ENCODE measurements at regions not wholly inside any gene's neighbourhood (a gene's known extent, or its start where the extent isn't known, plus 50 kb on each side); places are given as distances from the start of the nearest gene placed in this dataset.

- TF ChIP-seq, protein P1, sequence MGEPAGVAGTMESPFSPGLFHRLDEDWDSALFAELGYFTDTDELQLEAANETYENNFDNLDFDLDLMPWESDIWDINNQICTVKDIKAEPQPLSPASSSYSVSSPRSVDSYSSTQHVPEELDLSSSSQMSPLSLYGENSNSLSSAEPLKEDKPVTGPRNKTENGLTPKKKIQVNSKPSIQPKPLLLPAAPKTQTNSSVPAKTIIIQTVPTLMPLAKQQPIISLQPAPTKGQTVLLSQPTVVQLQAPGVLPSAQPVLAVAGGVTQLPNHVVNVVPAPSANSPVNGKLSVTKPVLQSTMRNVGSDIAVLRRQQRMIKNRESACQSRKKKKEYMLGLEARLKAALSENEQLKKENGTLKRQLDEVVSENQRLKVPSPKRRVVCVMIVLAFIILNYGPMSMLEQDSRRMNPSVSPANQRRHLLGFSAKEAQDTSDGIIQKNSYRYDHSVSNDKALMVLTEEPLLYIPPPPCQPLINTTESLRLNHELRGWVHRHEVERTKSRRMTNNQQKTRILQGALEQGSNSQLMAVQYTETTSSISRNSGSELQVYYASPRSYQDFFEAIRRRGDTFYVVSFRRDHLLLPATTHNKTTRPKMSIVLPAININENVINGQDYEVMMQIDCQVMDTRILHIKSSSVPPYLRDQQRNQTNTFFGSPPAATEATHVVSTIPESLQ (CRISPR knock-in tag; conservative IDR thresholded peaks at IDR 0.05): no peak
- TF ChIP-seq HNRNPH1 (optimal IDR thresholded peaks at IDR 0.05; ENCODE audit: low read depth, low read length) (no peak), TOPORS (CRISPR knock-in tag; IDR thresholded peaks at IDR 0.05) (no peak), POLR2AphosphoS5 (IDR thresholded peaks at IDR 0.05; ENCODE audit: low read depth, low read length) (no peak), MXI1 (IDR thresholded peaks at IDR 0.05; ENCODE audit: borderline replicate concordance, low read depth, low read length) (no peak), NFRKB (IDR thresholded peaks at IDR 0.05) (no peak), HMGXB4 (CRISPR knock-in tag; IDR thresholded peaks at IDR 0.05; ENCODE audit: borderline replicate concordance in 1 of 2, low read depth in 1 of 2) (no peak), AGO1 (IDR thresholded peaks at IDR 0.05; ENCODE audit: low read depth, low read length, poor library complexity, severe bottlenecking) (no peak), JUND (CRISPR knock-in tag; IDR thresholded peaks at IDR 0.05) (no peak), ZNF121 (CRISPR knock-in tag; IDR thresholded peaks at IDR 0.05) (no peak), MYNN (CRISPR knock-in tag; IDR thresholded peaks at IDR 0.05; ENCODE audit: low read depth) (no peak)
- TF ChIP-seq, protein P2, sequence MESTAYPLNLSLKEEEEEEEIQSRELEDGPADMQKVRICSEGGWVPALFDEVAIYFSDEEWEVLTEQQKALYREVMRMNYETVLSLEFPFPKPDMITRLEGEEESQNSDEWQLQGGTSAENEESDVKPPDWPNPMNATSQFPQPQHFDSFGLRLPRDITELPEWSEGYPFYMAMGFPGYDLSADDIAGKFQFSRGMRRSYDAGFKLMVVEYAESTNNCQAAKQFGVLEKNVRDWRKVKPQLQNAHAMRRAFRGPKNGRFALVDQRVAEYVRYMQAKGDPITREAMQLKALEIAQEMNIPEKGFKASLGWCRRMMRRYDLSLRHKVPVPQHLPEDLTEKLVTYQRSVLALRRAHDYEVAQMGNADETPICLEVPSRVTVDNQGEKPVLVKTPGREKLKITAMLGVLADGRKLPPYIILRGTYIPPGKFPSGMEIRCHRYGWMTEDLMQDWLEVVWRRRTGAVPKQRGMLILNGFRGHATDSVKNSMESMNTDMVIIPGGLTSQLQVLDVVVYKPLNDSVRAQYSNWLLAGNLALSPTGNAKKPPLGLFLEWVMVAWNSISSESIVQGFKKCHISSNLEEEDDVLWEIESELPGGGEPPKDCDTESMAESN (CRISPR knock-in tag; conservative IDR thresholded peaks at IDR 0.05): no peak
- TF ChIP-seq, protein P3, sequence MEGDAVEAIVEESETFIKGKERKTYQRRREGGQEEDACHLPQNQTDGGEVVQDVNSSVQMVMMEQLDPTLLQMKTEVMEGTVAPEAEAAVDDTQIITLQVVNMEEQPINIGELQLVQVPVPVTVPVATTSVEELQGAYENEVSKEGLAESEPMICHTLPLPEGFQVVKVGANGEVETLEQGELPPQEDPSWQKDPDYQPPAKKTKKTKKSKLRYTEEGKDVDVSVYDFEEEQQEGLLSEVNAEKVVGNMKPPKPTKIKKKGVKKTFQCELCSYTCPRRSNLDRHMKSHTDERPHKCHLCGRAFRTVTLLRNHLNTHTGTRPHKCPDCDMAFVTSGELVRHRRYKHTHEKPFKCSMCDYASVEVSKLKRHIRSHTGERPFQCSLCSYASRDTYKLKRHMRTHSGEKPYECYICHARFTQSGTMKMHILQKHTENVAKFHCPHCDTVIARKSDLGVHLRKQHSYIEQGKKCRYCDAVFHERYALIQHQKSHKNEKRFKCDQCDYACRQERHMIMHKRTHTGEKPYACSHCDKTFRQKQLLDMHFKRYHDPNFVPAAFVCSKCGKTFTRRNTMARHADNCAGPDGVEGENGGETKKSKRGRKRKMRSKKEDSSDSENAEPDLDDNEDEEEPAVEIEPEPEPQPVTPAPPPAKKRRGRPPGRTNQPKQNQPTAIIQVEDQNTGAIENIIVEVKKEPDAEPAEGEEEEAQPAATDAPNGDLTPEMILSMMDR (CRISPR knock-in tag; IDR thresholded peaks at IDR 0.05): no peak
These were observed 64.8 kb upstream of the SPON1 start for GRCh38 chr11:13897646-13898276.
